Suppressor macrophage treated with lipopolysaccharide for 4 hours (primary cell): ENCODE measurements at regions not wholly inside any gene's neighbourhood (a gene's known extent, or its start where the extent isn't known, plus 50 kb on each side); places are given as distances from the start of the nearest gene placed in this dataset.
A peak's percentile ranks its signal among the peaks of the same experiment; 100 is the strongest.

Experiments used
- DNase-seq: peaks from one replicate; pipeline ENCODE4 v3.0.0-alpha.2; 2020

GRCh38 chr15:25501828-25502446 lies 63.1 kb upstream of the UBE3A start:
- peak; percentile 47 for DNase-seq

- no peak for DNase-seq
Observed at GRCh38 chr15:25498835-25499234, 60.0 kb upstream of the UBE3A start.

- DNase-seq = no peak
Observed at GRCh38 chr15:25497934-25498333, 59.1 kb upstream of the UBE3A start.

GRCh38 chr15:25493823-25494526 lies 55.2 kb upstream of the UBE3A start:
- no peak for DNase-seq

GRCh38 chr15:25492315-25492714 lies 53.5 kb upstream of the UBE3A start:
- DNase-seq = no peak
